Body of pancreas (tissue), 4 donors: ENCODE measurements at regions not wholly inside any gene's neighbourhood (a gene's known extent, or its start where the extent isn't known, plus 50 kb on each side); places are given as distances from the start of the nearest gene placed in this dataset.

Experiments used
- CTCF ChIP-seq, 7 experiments: fragments of 450-650 bp in 4 of 7; fragments of 200-600 bp in 3 of 7; sonication (generic) in 3 of 7; IDR thresholded peaks; one replicate each; pipeline ENCODE4 v1.5.1; 2016 to 2019; ENCODE audit warnings: antibody characterized with exemption in 7 of 7
- POLR2A ChIP-seq, 3 donors: fragments of 450-650 bp; IDR thresholded peaks; one replicate each; pipeline ENCODE4 v1.6.1; 2016; ENCODE audit warnings: antibody characterized with exemption in 3 of 3, mild to moderate bottlenecking in 2 of 3

- TF ChIP-seq CTCF (IDR thresholded peaks at IDR 0.05): no peak
- no peak for TF ChIP-seq POLR2A (IDR thresholded peaks at IDR 0.05)
Observed at GRCh38 chr2:151002959-151003600, 258.6 kb downstream of the RBM43 start.
